Endodermal cell (in vitro differentiated cells): ENCODE measurements at regions not wholly inside any gene's neighbourhood (a gene's known extent, or its start where the extent isn't known, plus 50 kb on each side); places are given as distances from the start of the nearest gene placed in this dataset.

Experiments used
- DNase-seq: peaks from one replicate; pipeline ENCODE4 v3.0.0-alpha.2; 2017
- H3K27ac ChIP-seq: 2 replicates; pipeline ENCODE4 v1.5.1; 2013; ENCODE audit warnings: mild to moderate bottlenecking, low read depth, low read length, moderate library complexity
- H3K27me3 ChIP-seq: 2 replicates; pipeline ENCODE4 v1.6.1; 2013; ENCODE audit warnings: mild to moderate bottlenecking, low read length, moderate library complexity; ENCODE audit not compliant: insufficient read depth, control insufficient read depth, poor library complexity, severe bottlenecking
- H3K36me3 ChIP-seq: 2 replicates; pipeline ENCODE4 v1.7.0; 2013; ENCODE audit warnings: mild to moderate bottlenecking, low read length, moderate library complexity; ENCODE audit not compliant: control insufficient read depth, insufficient read depth
- H3K4me1 ChIP-seq: one replicate; pipeline ENCODE4 v1.7.0; 2013; ENCODE audit warnings: low read length; ENCODE audit not compliant: control insufficient read depth, insufficient read depth
- H3K4me3 ChIP-seq: 2 replicates; pipeline ENCODE4 v1.5.1; 2013; ENCODE audit warnings: mild to moderate bottlenecking, low read length, moderate library complexity
- H3K9ac ChIP-seq: 2 replicates; pipeline ENCODE4 v1.6.1; 2013; ENCODE audit warnings: mild to moderate bottlenecking, low read length, moderate library complexity; ENCODE audit not compliant: poor library complexity, severe bottlenecking; ENCODE audit errors: extremely low read depth
- H3K9me3 ChIP-seq: 2 replicates; pipeline ENCODE4 v1.6.1; 2013; ENCODE audit warnings: mild to moderate bottlenecking, low read length, moderate library complexity; ENCODE audit not compliant: control insufficient read depth
- H3K27ac Mint-ChIP-seq: 2 replicates; pipeline ENCODE4 v1.8.0; 2020; ENCODE audit warnings: mixed read lengths
- H3K27me3 Mint-ChIP-seq: 2 replicates; pipeline ENCODE4 v1.8.0; 2021; ENCODE audit warnings: mild to moderate bottlenecking, mixed read lengths; ENCODE audit not compliant: insufficient read depth
- H3K36me3 Mint-ChIP-seq: 2 replicates; pipeline ENCODE4 v1.8.0; 2020; ENCODE audit warnings: low read depth, mixed read lengths
- H3K4me1 Mint-ChIP-seq: 2 replicates; pipeline ENCODE4 v1.8.0; 2020; ENCODE audit warnings: mixed read lengths
- H3K4me3 Mint-ChIP-seq: 2 replicates; pipeline ENCODE4 v1.8.0; 2020; ENCODE audit warnings: mild to moderate bottlenecking, moderate library complexity, mixed read lengths
- H3K9me3 Mint-ChIP-seq: 2 replicates; pipeline ENCODE4 v1.8.0; 2020; ENCODE audit warnings: mild to moderate bottlenecking, mixed read lengths
- CTCF ChIP-seq: fragments of 200-600 bp; sonication (generic); conservative IDR thresholded peaks from 2 replicates; pipeline ENCODE4 v1.5.0; 2021; ENCODE audit warnings: antibody characterized with exemption, mild to moderate bottlenecking
- WGBS, 2 experiments: methylation state at CpG; one replicate each; pipeline versions ENCODE4 v1.1.5 to v1.1.7; 2013; ENCODE audit warnings: missing lambda C conversion rate in 2 of 2, mixed read lengths in 1 of 2; ENCODE audit not compliant: insufficient coverage in 1 of 2, insufficient read length in 1 of 2; 5-methylcytosine and 5-hydroxymethylcytosine counted together

- Histone ChIP-seq H3K36me3 (no peaks in the 10 kb centered on the region), H3K4me3 (no peak overlapping the region), H3K4me1 (no peaks in the 10 kb centered on the region), H3K9me3 (no peaks in the 10 kb centered on the region), H3K27ac (no peak overlapping the region), H3K27me3 (no peaks in the 10 kb centered on the region), H3K9ac (no peak overlapping the region)
- Mint-ChIP-seq H3K27me3 (no peaks in the 10 kb centered on the region), H3K4me3 (no peak overlapping the region), H3K27ac (no peak overlapping the region), H3K9me3 (no peaks in the 10 kb centered on the region), H3K4me1 (peaks cover 19% of the 10 kb centered on the region), H3K36me3 (no peaks in the 10 kb centered on the region)
- no peak for TF ChIP-seq CTCF
- 95 to 100% methylated on average over 1 to 7 of the region's 7 CpGs for WGBS, 2 experiments
- DNase-seq = no peak
Observed at GRCh38 chr6:121592261-121592935, 157.0 kb downstream of the GJA1 start.

- no peak overlapping the region for H3K4me3 ChIP-seq
- H3K27me3 ChIP-seq = no peaks in the 10 kb centered on the region
- TF ChIP-seq CTCF = no peak
- H3K36me3 ChIP-seq = no peaks in the 10 kb centered on the region
- H3K27ac ChIP-seq = no peak overlapping the region
- H3K9ac ChIP-seq = no peak overlapping the region
- DNase-seq = no peak
- Mint-ChIP-seq H3K27ac (peak overlapping the region; percentile 1), H3K36me3 (no peaks in the 10 kb centered on the region), H3K27me3 (no peaks in the 10 kb centered on the region), H3K4me3 (no peak overlapping the region), H3K9me3 (no peaks in the 10 kb centered on the region), H3K4me1 (peaks cover 19% of the 10 kb centered on the region)
- 87 to 92% methylated on average over 3 of the region's 3 CpGs for WGBS, 2 experiments
- no peaks in the 10 kb centered on the region for H3K9me3 ChIP-seq
- no peaks in the 10 kb centered on the region for H3K4me1 ChIP-seq
Observed at GRCh38 chr6:121593011-121593641, 157.7 kb downstream of the GJA1 start.

- Histone ChIP-seq H3K4me1 (no peaks in the 10 kb centered on the region), H3K36me3 (no peaks in the 10 kb centered on the region), H3K9ac (no peak overlapping the region), H3K27me3 (no peaks in the 10 kb centered on the region), H3K9me3 (no peaks in the 10 kb centered on the region), H3K4me3 (no peak overlapping the region), H3K27ac (no peak overlapping the region)
- Mint-ChIP-seq H3K4me1 (peaks cover 19% of the 10 kb centered on the region), H3K27me3 (no peaks in the 10 kb centered on the region), H3K36me3 (no peaks in the 10 kb centered on the region), H3K9me3 (no peaks in the 10 kb centered on the region), H3K4me3 (no peak overlapping the region), H3K27ac (no peak overlapping the region)
- 87% methylated on average over 2 of the region's 3 CpGs; no CpG with 5 or more reads in 1 of the 2 experiments for WGBS, 2 experiments
- DNase-seq = no peak
- TF ChIP-seq CTCF = no peak
Observed at GRCh38 chr6:121594053-121594452, 158.6 kb downstream of the GJA1 start.
